GM19043 (cell line): ENCODE measurements at regions not wholly inside any gene's neighbourhood (a gene's known extent, or its start where the extent isn't known, plus 50 kb on each side); places are given as distances from the start of the nearest gene placed in this dataset.
"Not testable (repeated sequence)": the region's sequence is repeated elsewhere in the genome, so short reads cannot be mapped to it uniquely, and the experiment has no call there.

Source experiments
- ATAC-seq: cut with Tn5 transposase; IDR thresholded peaks from one replicate; pipeline ENCODE4 v1.9.1; 2021; ENCODE audit warnings: low read depth; ENCODE audit not compliant: unreplicated experiment

DNA sequence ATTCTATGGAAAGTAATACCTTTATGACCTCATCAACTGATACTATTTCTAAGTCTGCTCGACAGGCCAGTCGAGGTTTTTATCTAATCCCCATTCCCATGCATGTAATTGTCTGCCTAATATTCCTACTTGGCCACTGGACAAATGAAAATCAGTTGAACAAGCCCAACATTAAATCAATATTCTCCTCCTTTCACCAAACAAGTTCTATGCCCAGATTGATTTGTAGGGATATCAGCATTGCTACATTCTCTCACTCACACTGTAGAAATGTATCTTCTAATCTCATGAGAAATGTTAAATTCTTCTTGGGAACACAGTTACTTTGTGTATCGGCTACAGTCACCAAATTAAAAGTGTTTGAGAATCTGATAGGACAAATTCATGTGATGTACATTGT lies 208.8 kb upstream of the CTNND2 start:
- ATAC-seq = no peak

GRCh38 chr5:12111261-12111660 lies 207.0 kb upstream of the CTNND2 start:
- no peak for ATAC-seq

GRCh38 chr5:12110629-12111028 lies 206.4 kb upstream of the CTNND2 start:
- no peak for ATAC-seq

- no peak for ATAC-seq
Observed at GRCh38 chr5:12109075-12109688, 204.9 kb upstream of the CTNND2 start.

- ATAC-seq = no peak
Observed at GRCh38 chr5:12102151-12102550, 197.9 kb upstream of the CTNND2 start.

DNA sequence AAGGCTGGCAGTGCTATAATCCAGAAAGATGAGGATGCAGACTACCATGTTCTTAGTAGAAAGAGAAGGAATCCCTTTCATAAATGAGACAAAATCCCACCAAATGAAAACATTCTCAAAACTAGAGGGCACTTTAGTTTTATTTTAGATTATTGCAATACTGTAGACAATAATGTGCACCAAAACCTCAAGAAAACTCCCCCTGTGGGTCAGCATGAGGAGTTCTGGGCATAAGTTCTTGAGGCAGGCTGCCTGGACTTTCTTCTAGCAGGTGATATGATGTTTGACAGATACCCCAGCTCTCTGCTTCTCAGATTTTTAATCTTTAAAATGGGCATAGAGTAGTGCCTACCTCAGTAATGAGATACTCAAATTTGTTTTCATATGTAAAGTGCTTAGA lies 196.3 kb upstream of the CTNND2 start:
- no peak for ATAC-seq

- ATAC-seq = no peak
Observed at GRCh38 chr5:12099296-12099695, 195.1 kb upstream of the CTNND2 start.

GRCh38 chr5:12095808-12096281 lies 191.6 kb upstream of the CTNND2 start:
- no peak for ATAC-seq

GRCh38 chr5:12093586-12093985 lies 189.3 kb upstream of the CTNND2 start:
- no peak for ATAC-seq

DNA sequence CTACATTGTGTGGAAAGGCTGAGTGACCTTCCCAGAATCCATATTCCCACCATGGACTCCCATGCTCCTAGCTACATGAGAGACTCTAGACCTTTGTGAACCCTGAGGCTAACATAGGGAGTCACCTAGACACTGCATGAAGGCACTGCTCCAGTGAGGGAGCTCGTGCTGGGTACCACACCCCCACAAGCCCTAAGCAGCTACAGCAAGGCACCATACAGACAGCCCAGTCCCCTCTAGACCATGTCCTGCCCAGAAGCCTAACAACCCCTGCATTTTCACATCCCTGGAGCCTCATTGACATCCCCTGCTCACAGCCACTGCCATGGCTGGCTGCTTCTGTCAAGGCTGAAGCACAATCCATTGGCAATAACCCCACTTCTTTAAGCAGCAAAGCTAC lies 176.5 kb upstream of the CTNND2 start:
- no peak for ATAC-seq

DNA sequence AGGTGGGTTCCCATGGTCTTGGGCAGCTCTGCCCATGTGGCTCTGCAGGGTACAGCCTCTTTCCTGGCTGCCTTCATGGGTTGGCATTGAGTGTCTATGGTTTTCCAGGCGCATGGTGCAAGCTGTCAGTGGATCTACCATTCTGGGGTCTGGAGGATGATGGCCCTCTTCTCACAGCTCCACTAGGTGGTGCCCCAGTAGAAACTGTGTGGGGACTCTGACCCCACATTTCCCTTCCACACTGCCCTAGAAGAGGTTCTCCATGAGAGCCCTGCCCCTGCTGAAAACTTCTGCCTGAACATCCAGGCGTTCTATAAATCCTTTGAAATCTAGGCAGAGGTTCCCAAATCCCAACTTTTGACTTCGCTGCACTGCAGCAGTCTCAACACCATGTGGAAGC lies 174.0 kb upstream of the CTNND2 start:
- ATAC-seq = not testable (repeated sequence)

DNA sequence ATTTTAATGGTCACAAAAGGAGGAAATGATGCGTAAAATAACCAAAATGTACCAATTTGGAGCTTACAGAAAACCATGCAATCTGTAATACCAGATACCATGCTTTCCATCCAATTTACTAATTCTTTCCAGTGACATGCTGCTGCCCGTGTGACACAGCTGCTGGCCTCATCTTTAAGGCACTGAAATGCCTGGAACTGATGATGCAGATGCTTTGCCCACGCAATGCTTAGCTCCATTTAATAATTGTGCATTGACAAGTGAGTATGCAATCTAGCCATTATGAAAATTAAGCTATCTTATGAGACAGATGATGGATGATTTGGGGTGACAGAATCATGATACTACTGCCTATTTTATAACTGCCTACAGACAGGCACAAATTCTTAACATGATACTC lies 169.2 kb upstream of the CTNND2 start:
- ATAC-seq = no peak

GRCh38 chr5:12072441-12072840 lies 168.2 kb upstream of the CTNND2 start:
- ATAC-seq = no peak

GRCh38 chr5:12071455-12071854 lies 167.2 kb upstream of the CTNND2 start:
- no peak for ATAC-seq

DNA sequence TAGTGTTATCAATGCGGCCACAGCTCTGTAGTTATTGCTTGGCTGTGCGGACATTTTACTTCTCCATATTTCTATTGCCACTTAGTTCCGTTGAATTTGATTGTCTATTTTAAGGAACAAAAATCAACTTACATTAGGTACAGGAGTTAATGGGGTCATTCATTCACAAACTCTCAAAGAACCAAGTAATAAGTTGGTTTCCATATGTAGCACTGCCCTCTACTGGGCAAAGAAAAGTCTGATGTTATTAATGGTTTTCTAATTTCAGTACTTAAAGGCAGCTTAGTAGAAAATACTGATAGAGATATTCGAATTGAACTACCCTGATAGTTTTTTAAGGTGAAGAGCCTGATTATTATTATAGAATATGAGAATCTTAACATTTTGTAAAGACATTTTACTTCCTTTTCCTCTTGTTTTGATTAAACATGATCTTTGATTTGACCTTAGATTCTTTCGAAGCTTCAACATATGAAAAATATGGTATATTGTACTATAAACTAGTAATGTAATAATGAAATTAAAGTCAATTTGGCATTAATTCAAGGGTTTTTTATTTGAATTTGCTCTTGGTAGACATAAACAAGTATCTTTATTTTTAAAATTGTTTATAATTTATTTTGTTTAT lies 119.5 kb upstream of the CTNND2 start:
- no peak for ATAC-seq

DNA sequence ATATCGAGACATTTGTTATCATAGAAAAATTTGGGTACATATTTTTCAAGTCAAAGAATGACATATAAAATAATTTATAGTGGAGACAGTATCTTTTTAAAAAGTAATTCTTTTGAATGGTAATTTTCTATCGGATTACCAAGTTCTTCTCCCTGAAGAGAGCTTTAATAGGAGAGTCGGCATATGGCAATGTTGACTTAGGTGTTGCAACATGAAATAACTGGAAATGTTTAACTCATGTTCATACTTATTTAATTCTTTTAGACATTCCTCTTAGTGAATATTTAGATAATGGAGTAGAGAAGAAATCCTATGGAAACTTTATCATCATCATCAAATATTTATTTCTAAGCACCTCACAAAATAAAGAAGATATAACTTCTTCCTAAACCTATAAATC lies 118.2 kb upstream of the CTNND2 start:
- ATAC-seq = no peak

DNA sequence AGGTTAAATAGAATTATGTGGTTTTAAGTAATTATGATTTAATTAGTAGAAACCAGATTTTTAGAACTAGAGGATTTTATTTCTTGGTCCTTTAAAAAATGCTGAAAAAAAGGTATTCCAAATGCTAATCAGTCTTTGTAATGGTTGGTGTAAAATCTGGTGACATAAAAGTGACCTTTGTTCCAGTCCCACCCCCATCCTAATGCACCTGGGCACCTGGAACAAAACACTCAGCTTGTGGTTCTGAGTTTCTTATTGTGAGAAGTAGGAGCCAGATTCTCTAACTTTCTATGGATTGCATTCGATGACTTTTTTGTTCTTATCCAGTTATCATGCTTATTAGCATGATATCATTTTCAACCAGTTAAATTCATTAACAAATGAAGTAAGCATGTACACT lies 115.1 kb upstream of the CTNND2 start:
- ATAC-seq = no peak

- no peak for ATAC-seq
Observed at GRCh38 chr5:12017007-12017406, 112.8 kb upstream of the CTNND2 start.

- ATAC-seq = no peak
Observed at GRCh38 chr5:12016159-12016746, 112.0 kb upstream of the CTNND2 start.

DNA sequence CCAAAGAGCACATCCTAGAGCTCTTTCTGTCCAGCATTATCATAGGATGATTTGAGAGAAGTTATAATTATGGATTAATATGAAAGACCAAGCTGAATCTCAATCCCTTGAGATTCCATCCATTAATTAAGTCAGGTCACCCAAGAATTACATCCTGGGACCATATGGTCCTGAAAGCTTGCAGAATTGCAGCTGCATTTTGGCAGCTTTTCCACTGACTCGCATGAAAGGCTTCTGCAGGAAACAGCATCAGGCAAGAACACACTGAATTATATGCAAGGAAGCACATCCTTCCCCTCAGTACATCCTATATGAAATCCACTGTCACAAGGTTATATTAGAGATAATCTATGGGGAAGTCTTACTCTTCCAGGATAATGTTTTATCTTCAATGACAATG lies 109.1 kb upstream of the CTNND2 start:
- no peak for ATAC-seq

- no peak for ATAC-seq
Observed at GRCh38 chr5:12003680-12004079, 99.4 kb upstream of the CTNND2 start.

DNA sequence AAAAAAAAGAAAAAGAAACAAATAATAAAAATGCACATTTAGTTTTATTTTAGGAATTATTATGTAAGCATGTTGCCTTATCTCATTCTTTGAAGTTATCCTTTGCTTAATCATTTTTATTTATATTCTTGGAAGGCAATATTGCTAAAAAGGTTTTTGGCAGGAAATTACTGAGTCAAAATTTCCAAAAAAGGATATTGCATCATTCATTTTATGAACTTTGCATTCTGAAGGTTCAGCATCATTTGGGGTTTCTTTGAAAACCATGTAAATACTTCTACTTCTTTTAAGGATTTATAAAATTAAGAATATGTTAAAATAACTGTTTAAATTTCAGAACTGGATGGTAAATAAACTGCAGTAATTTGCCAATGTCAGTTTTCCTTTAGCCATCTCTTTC lies 94.2 kb upstream of the CTNND2 start:
- no peak for ATAC-seq
